Frontal cortex (tissue), 3 donors: ENCODE measurements at regions not wholly inside any gene's neighbourhood (a gene's known extent, or its start where the extent isn't known, plus 50 kb on each side); places are given as distances from the start of the nearest gene placed in this dataset.

Experiments used
- DNase-seq, 2 donors: peaks; one replicate each; pipeline ENCODE4 v3.0.0; 2012; ENCODE audit warnings: low spot score in 2 of 2
- FAIRE-seq: peaks from 2 replicates; lab custom pipeline; 2012; peaks lifted over from hg19 to GRCh38; lab: Jason Lieb, UNC
- donor health status: control.
- donor health status: control.
- donor health status: control.

DNA sequence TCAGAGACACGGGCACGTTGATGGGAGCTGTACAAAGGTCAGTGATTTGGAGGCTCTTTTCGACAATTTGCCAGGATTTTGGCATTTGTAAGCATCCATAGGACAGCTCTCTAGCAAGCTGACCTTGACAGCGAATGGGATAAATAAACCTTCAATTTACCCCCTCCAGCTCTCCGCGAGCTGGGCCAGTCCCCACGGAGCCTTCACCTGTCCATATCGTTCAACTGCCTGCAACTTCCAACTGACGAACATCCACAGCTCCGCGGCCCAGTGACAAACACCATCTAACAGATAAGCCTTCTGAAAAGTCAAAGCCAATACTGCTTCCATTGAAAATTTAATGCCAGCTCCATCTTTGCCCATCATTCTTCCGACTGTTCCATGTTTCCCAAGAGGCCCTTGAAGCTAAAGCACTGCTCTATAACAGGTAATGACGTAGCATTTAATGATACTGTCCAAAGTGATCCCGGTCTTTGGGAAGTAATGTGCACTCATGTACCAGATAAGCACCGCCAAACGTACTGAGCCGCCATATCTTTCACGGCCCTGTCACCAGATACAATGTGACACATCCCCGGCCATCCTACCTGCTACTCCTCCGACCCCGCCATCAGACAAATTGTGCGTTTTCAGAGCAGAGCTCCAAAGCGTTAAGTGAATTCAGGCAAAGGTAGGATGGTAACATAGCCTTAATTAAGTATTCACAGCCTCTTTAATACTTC lies 365.3 kb upstream of the ZNF507 start:
- no peak for FAIRE-seq

DNA sequence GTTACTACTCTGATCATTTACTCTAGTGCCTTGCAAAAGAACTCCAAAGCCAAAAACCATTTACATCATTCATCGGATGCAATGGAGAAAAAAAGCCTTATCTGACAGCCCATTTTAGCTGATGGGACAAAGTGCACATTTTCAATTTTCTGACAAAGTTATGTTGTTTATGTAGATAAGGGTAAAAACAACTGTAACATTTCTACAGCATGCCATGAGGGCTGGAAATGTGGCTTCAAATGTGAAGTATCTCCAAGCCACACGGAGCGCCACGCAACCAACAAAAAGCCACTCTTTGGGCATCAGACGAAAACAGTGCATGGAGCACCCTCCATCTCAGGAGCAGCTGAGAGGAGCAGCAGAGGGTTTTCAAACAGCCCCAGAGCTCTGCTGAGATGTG lies 364.6 kb upstream of the ZNF507 start:
- DNase-seq, result no peak
- no peak for FAIRE-seq

More for the DNA sequence above, 365.3 kb upstream of the ZNF507 start:
- DNase-seq, result no peak

DNA sequence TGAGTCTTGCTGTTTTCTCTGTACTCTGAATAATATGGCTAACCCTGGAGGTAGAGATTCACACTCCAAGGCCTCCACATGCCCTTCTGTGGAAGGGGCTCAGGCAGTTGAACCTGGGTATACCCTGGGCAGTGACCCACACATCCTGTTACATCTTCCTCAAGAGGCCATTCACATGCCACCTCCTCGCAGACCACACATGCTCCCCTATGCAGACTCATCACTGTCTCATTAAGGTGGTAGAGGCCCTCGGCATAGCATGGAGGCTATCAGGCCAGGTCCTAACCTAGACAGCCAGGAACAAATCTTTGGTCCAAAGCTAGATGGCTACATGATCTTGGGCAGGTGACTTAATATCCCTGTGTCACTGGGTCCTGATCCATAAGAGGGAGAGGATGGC lies 363.9 kb upstream of the ZNF507 start:
- FAIRE-seq, result no peak
- DNase-seq, result no peak

DNA sequence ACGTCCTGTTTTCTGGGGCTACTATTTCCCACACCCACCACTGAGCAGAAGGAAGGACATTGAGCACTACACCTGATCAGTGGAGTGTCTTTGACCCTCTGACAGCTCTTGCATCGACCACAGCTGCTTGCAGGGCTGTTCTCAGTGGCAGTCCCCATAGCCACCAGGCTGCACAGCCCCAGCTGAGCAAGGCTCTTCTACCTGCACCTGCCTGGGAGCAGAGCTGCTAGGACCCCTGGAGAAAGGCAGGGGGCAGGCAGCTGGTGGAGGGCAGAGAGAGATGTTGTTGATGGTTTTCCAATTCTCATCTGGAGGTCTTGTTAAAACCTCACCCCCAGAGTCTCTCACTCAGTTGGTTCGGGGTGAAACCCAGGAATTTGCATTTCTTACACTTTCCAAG lies 361.8 kb upstream of the ZNF507 start:
- FAIRE-seq (no peak), DNase-seq (no peak)

DNA sequence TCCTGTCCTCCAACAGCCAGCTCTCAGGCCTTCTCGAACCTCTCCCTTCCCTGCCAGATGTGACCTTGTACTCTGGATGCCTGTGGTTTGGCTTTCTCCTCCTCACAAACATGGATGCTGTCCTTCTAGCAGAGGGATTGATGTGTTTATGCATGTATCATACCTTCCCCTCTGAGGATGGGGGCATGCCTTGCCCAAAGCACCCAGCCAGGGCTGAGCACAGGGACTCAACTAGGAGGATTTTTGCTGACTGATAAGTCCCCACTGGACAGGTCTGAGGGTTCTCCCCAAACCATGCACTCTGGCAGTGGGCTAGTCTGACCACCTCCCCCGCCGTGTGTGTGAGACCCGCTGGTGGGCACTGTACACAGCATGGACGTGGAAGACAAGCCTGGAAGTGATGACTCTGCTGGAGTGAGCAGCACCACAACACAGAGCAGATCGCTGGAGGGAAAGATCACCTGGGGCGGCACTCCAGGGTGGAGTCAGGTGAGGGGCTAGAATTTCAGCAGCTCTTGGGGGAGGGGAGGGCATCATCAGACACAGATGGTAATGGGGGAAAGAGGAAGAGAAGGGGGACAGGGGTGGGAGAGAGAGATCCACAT lies 360.3 kb upstream of the ZNF507 start:
- FAIRE-seq (no peak), DNase-seq (no peak)

DNA sequence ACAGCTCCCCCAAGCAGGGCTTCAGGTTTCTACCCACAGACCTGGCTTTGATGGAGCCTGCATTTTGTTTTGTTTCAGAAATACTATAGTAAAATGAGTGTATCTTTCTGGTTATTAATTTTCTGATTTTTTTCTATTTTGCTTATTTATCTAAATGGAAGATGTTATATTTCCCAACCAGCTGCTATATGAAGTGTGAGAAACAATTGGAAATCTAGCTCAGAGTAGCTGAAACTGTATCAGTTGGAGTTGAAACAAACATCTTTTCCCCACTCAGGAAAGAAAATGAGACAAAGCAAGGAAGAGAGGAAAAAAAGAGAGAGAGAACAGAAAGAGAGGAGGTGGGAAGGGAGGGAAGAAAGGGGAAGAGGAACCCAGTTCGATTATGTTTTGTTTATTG lies 358.5 kb upstream of the ZNF507 start:
- no peak for FAIRE-seq
- no peak for DNase-seq

DNA sequence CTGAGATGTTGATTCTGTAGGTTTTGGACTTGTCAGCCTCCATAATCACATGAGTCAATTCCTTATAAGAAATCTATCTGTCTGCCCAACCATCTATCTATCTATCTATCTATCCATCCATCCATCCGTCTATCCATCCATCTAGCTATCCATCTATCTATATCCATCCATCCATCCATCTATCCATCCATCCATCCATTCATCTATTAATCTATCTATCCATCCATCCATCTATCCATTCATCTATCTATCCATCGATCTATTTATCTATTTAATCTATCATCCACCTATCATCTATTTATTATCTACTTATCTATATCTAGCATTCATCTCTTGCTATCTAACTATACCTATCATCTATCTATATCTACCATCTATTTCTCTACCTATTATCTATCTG lies 357.2 kb upstream of the ZNF507 start:
- FAIRE-seq, result no peak
- DNase-seq, result no peak

DNA sequence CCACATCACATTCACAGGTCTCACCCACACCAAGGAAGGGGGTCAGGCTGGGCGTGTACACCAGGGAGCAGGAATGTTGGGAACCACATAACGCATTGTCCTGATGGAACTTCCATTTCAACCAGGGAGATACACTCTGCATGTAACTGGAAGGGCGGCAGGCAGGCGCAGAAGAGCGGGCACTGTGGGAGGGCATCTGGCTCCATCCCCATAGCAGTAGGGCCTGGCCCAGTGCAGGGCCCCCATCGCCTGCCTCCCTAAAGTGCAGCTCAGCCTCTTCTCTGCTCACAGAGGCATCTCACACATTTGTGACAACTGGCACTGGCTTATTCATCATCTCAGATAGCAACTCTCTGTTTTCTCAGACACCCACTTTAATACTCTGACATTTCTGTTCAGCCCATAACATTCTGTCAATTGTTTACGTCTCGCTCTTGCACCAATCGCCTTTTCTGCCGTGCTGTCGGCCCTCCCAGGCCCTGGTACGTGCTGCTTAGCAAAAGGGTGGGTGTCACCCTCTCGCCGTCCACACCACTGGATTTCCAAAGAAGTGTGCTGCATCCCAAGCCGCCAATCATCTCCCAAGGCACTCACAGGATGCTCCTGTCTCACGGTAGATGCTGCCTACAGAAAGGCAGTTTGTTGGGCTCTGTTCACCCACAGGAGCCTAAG lies 353.3 kb upstream of the ZNF507 start:
- DNase-seq (no peak), FAIRE-seq (no peak)

DNA sequence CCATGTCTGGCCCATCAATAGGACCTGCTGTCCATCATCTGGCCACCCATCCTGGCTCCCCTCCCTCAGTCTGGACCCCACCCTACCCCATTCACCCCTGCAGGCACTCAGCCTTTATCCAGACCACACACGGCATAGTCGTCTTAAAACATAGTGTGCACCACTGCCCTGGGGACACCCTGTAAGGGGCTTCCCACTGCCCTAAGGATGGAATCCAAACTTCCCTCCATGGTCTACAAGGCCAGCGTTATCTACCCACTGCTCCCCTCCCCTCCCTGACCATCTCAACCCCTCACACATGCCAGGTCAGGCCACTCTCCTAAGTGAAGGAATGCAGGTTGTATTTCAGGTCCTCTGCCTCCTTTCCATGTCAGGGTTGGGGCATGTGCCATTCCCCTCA lies 352.7 kb upstream of the ZNF507 start:
- FAIRE-seq (no peak), DNase-seq (no peak)

DNA sequence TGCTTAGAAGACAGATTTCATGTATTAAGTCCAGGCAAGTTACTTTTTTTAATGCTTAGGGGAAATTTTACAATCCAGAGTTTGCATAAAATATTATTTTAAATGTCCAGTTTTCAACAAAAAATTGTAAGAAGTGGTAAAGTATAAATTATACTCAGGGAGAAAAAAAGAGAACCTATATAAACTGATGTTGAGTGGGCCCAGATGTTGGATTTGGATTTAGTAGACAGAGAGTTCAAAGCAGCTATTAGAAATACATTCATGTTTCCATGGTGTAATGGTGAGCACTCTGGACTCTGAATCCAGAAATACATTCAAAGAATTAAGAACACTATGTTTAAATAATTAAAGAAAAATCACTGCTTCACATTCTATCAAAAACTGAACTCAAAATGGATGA lies 349.9 kb upstream of the ZNF507 start:
- FAIRE-seq, result no peak

DNA sequence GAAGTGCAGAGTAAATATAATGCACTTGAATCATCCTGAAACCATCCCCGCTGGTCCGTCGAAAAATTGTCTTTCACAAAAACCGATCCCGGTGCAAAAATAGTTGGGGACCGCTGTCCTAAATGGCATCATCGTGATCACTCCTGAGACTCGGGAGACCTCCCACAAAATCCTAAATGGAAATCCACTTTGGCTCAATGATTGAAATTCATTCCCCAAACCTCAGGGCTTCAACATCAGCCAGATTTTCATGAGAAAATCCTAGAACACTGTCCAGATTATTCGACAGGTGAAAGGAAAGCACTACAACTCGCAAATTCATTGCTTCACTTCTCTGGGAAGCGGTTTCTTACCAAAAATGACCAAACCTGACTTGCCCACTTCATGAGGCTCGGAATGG lies 335.3 kb upstream of the ZNF507 start:
- DNase-seq (no peak), FAIRE-seq (no peak)

More for the DNA sequence above, 349.9 kb upstream of the ZNF507 start:
- no peak for DNase-seq

DNA sequence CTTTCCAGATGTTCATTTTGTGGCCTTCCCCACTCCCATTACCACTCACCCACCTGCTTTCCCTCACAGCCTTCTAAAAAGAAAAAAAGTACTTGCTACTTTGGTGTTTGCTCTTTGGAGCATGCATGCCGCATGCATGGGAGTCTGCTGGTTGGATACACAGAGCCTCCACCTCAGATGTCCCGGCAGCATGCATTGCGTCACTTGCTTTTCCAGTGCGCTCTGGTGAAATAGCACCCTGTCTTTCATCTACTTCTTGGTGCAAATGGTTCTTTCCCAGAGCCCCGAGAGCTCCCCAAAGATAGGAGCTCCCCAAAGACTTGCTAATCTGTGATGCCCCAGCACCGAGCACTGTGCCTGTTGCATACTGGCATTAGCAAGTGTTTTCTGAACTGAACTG lies 333.2 kb upstream of the ZNF507 start:
- DNase-seq (no peak), FAIRE-seq (no peak)

DNA sequence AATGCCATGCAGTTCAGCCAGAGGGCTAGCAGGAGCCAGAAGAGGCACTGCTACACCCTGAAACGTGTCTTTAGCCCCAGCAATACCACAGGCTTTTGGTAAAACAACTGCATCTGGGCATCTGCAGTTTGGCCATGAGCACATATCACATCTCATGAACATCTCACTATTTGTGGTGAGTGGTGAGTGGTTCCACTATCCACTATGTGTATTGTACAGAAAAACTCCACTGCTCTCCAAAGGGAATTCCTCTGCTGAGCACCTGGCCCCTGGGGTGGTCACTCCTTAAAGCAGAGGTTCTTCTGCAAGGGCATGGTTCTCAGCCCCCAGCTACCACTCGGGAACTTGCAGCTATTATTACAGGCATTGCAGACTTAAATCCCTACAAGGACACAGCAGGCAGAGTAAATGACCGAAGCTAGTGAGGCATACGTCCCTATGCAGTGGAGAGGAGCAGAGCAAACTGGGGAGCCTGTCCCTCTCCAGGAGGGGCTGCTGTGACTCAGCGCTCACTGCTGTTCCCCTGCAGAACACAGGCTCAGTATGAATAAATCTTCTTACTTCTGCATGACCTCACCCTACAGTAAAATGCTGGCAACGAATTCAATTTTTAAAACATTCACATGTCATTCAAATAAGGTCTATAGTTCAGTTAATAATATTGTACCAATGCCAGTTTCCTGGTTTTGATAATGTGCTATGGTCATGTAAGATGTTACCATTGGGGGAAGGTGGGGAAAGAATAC lies 332.4 kb upstream of the ZNF507 start:
- no peak for DNase-seq
- no peak for FAIRE-seq

DNA sequence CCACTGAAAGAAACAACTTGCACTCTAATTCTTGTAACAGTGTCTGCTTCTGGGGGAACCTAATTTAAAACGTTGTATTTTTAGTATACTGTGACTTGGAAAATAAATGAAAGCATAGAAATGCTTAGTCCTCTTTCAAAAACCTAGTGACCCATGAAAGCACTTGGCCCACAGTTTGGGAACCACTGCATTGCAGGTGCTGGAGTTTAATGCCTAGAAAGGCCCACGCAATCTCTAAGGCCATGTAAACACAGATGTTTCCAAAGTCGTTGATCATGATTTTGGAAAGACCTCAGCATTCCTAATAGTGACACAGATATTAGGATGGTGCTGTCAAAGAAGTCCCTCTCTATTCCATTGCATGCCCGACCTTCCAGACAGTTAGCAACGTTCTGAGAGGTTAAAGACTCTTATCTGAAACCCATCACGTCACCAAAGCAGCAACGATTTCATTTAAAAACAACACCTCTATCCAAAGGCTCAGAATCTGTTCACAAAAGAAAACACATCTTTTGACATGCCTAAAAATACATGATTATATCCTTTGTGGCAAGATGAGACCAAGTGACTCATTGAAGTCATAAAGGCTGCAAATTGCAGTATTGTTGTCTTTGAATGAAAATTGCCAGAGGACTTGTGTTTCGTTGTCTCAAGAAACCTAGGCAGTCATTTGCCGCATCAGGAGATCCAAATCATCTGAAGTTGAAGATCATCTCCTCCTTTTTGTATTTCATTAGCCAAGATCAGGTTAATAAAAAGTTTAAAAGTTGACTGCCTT lies 328.0 kb upstream of the ZNF507 start:
- DNase-seq, result no peak
- FAIRE-seq, result no peak

DNA sequence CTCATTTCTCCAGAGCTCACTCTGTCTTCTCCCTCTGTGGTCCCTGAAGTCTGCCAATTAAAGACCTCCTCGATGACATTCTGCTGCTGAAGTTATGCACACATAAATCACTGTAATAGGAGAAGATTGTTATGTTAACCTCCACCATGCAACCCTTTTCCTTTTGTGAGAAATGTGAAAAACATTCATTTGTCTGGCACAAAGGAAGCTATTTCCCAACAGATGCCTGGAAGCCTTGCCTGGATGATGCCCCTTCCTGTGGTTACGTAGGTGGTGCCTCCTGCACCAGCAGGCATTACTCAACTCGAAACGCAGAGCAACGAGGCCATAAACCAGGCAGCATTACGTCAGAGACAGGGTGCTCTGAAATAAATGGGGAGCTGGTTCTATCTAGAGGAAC lies 327.4 kb upstream of the ZNF507 start:
- DNase-seq (no peak), FAIRE-seq (no peak)

DNA sequence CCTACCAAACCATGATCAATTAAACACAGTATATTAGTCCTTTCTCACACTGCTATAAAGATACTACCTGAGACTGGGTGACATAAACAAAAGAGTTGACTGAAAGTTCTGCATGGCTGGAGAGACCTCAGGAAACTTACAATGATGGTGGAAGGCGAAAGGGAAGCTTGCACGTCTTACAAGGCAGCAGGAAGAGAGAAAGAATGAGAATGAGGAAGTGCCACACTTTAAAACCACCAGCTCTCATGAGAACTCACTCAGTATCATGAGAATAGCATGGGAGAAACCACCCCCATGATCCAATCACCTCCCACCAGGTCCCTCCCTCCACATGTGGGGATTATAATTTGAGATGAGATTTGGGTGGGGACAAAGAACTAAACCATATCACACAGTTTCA lies 324.9 kb upstream of the ZNF507 start:
- DNase-seq, result no peak
- FAIRE-seq, result no peak

DNA sequence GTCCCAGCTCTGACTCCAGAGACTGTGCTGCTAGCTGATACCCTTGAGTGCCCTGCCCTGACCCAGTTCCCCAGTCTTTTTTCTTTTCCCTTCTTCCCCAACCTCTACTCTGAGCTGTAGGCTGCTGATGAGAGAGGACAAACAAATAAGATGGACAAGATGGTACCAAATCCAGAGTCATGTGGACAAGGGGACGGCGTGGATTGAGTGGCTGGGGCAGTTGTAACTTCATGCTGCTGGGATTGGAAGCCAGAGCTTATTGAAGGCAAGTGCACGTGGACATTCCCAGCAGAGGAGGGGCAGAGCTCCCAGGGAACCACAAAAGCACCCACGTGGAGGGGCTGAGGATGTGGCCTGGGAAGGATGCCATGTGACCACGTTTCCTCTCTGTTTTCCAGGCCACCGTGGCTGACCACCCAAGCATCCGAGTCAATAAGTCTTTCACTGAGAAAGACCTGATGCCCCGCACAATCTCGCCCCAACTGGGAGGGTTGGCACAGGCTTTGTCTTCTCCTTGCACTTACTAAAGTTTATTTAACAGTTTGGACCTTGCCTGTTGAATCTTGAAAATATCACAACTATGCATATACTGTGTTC lies 323.3 kb upstream of the ZNF507 start:
- FAIRE-seq, result no peak

DNA sequence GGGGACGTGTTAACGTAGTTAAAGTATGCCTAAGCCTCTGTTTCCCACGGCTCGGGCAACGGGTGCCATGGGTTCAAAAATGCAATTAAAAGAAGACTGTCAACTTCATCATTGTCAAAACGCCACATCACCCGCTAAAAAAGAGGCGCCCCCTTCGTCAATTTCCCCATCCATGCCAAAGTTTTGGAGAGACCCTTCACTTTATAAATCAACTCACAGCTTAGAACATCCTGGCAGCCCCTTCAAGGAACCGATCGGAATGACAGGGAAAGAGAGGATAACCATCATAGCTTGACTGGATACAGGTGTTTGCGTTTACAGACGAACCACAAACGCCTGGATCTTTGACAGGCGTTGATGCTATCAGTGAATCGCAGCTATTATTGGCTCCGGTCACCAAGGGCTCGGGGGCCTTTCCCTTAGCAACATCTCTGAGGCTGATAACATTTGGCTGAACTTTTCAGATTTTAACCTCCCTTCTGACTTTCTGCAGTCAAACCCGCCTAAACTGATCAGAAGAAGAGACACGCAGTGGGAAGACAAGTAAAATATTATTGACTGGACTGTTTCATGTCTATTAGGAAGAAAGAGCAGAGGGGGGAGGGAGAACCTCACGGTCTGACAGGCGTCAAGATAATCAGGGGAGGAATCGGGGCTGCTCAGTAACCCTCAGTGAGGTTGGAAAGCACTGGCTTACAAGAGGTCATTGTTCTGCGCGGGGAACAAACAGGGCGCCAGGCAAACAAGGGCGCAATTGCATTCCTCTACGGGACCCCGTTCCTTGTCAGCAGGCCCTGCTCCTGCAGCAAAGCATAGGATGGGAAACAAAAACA lies 322.5 kb upstream of the ZNF507 start:
- no peak for FAIRE-seq
- DNase-seq, result no peak

More for the DNA sequence above, 323.3 kb upstream of the ZNF507 start:
- DNase-seq, result no peak

DNA sequence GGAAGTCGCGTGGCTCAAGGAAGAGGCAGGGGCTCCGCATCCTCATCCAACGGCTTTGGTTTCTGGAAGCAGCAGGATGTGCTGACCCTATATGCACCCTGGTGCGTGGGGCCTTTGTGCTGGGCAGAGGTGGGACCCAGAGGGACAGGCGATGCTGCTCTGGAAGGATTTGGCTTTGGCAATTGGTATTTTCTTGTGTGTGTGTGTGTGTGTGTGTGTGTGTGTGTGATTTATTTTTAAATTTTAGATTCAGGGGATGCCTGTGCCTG lies 321.9 kb upstream of the ZNF507 start:
- no peak for FAIRE-seq

More for the DNA sequence above, 321.9 kb upstream of the ZNF507 start:
- DNase-seq, result no peak
